NOMO-1 treated with DMSO at 0.1 percent for 48 hours (cell line): ENCODE measurements at regions not wholly inside any gene's neighbourhood (a gene's known extent, or its start where the extent isn't known, plus 50 kb on each side); places are given as distances from the start of the nearest gene placed in this dataset.

Experiments used
- DNase-seq: peaks from one replicate; lab custom pipeline; 2025; ENCODE audit not compliant: unreplicated experiment; lab: John Stamatoyannopoulos, UW

DNA sequence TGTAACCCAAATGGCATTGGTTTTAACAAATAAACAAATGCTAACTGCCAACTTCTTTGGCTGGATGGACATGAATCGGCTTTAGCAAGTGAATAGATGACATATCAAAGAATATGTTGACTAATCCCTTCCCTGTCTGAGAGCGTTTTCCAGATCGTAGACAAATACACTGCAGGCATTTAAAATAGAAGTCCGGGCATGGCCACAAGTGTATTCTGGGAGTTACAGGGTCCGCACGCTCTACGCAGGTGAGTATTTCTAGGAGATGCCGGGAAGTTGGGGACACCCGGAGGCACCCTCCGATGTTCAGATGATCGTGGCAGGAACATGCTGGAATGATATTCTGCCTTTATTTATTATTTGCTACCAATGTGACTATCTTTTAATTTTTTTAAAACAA is 53.2 kb upstream of the ZNF536 start:
- DNase-seq, result no peak

DNA sequence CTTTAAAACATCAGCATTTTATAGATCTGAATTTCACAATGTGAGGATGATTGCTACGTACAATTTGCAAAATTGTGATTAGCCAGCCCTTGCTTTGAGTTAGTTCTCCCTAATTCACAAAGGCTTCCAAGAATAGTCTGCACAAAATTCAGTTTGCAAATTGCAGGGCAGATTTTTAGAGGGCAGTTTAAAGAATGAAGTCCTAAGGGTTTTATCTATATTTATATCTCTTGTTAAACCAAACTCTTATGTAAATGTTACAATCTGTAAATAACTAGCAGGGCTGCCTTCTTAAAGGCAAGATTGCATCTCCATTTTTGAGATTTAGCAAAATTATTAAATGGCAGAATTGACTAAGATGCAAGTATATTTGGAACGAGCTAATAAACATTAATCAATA is 52.8 kb upstream of the ZNF536 start:
- no peak for DNase-seq

DNA sequence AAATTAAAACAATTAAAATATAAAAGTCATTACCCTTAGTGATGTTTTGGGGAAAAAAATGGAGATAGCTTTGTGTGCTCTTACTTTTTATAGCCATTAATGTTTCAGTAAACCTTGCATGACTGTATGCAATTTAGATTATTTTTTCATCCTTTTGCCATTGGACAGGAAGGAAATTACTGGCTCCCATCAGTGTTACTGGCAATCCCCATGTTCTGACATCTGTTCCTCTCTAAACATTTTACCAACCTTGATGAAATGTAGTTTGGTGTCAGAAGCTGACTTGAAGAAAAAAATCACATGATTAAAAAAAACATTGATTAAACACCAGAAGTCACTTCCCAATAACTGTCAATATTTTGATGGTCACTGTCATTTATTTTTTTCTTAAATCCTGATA is 52.3 kb upstream of the ZNF536 start:
- no peak for DNase-seq

DNA sequence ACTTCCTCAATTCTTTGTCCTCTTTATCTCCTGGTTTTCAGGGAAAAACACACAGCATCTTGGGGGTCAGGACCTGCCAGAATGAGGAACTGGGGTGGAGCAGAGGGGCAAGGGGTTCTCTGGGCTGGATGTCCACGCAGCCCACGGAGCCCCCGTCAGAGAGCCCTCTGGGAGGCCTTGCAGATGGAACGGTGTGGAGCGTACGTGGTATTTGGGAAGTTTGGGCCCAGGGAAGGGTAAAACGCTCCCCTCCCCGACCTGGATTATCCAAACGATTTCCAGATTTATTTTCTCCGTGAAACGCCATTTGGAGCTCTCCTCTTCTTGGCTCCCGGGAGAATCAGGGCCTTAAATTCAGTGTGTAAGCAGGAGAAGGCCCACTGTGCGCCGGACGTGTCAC is 51.7 kb upstream of the ZNF536 start:
- DNase-seq, result no peak

- no peak for DNase-seq
Measured at GRCh38 chr19:30320916-30321315, 51.3 kb upstream of the ZNF536 start.
